ENCODE measurements at regions not wholly inside any gene's neighbourhood (a gene's known extent, or its start where the extent isn't known, plus 50 kb on each side); places are given as distances from the start of the nearest gene placed in this dataset.

DNA sequence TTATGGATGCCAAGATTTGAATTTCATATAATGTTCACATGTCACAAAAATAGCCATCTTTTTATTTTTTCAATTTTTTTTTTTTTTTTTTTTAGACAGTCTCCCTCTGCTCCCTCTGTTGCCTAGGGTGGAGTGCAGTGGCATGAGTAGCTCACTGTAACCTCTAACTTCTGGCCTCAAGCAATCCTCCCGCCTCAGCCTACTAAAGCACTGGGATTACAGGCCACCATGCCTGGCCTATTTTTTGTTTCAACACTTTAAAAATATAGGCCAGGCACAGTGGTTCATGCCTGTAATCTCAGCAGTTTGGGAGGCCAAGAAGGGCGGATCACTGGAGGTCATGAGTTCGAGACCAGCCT lies 246.3 kb downstream of the SKIDA1 start:
- TF ChIP-seq, protein P1, sequence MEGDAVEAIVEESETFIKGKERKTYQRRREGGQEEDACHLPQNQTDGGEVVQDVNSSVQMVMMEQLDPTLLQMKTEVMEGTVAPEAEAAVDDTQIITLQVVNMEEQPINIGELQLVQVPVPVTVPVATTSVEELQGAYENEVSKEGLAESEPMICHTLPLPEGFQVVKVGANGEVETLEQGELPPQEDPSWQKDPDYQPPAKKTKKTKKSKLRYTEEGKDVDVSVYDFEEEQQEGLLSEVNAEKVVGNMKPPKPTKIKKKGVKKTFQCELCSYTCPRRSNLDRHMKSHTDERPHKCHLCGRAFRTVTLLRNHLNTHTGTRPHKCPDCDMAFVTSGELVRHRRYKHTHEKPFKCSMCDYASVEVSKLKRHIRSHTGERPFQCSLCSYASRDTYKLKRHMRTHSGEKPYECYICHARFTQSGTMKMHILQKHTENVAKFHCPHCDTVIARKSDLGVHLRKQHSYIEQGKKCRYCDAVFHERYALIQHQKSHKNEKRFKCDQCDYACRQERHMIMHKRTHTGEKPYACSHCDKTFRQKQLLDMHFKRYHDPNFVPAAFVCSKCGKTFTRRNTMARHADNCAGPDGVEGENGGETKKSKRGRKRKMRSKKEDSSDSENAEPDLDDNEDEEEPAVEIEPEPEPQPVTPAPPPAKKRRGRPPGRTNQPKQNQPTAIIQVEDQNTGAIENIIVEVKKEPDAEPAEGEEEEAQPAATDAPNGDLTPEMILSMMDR (IDR thresholded peaks at IDR 0.05; ENCODE audit: low read depth, low read length) = no peak
- no peak overlapping the region for H3K4me3 ChIP-seq (ENCODE audit: low read depth, low read length)

DNA sequence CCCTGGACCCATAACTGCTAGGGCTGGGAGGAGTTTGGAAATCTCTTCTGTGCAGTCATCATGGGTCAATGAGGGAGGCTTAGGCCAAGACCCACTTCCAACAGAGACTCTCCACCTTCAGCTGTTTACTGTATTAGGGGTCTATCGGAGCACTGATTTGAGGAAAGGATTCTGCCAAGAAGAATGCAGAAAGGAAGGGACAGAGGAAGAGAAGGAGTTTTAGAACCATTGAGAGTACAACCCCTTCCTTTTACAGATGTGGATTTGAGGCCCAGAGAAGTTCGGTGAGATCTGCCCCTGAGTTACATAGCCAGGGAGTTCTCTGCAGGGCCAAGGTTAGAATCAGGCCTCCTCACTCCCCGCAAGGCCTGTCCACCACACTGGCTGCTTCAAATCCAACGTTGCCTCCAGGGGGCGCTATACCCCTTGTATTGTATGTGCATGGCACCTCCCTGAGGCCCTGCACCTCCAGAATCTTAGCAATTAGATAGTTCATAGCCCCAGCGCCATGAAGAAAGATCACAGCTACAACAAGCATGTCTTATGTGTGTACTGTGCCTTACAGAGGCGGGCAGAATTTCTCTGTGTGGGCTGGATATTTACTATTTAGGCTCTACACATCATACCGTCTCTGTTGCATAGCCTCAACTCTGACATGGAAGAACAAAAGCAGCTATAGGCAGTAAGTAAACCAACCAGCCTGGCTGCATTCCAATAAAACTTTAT lies 246.8 kb downstream of the SKIDA1 start:
- no peak overlapping the region for H3K4me3 ChIP-seq (ENCODE audit: low read depth, low read length)
- TF ChIP-seq, protein P1 (IDR thresholded peaks at IDR 0.05; ENCODE audit: low read depth, low read length) = peak; percentile 54

DNA sequence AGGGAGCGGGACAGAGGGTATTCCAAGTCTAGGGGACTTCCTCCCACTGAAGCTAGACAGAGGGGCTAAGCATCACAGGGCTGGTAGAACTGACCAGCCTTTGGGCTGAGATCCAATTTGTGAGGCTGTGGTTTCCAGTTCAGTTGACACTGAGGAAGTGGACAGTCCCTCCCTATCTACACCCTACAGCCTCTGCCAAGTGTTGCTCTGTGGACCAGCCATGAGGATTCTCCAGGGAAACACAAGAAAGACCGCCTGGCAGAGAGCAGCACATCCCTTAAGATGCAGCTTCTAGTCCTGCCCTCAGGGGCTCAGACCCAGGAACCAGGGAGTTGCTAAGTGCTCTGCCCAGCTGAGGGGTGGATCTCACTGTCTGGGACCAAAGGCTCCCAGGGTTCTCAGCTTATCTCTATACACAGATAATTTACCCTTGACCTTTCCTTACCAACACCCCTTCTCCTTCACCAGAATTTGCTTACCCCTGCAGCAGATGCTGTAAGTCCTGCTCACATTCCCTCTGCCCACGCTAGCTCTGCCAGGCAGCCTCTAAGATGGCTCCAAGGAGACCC lies 252.0 kb downstream of the SKIDA1 start:
- TF ChIP-seq, protein P1 (IDR thresholded peaks at IDR 0.05; ENCODE audit: low read depth, low read length) = no peak
- H3K4me3 ChIP-seq (ENCODE audit: low read depth, low read length) = no peak overlapping the region

DNA sequence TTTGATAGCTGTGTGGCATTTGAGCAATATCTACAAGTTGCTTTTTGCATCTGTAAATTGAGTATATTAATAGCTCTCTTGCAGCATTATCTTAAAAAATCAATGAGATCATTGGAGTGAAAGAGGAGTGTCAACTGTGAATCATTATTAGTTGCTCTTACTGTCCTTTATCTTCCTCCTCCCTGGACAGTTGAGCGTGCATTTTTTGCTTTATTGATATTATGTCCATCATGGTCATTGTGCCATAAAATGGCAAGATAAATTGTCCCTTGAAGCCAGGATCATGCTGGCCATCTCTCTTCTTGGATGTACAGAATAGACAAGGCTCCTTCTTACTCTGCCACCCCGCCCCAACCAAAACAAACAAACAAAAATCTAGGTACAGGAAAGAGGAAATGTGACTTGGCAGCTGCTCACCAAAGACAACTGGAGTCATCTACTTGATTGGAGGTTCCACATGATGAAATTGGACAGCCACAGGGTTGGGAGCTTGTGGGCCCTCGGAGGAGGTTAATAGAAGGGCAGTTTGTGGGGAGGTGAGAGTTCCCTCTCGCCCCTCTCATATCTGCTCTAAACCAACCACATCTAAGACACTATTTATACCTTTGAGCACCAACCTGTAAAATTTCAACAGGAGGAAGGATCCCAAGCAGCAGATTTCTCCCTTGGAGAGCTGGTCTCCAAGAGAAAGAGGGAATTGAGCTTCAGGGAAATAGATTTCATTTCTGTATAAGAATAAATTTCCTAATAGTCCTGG lies 252.7 kb downstream of the SKIDA1 start:
- TF ChIP-seq, protein P1 (IDR thresholded peaks at IDR 0.05; ENCODE audit: low read depth, low read length) = no peak
- H3K4me3 ChIP-seq (ENCODE audit: low read depth, low read length) = no peak overlapping the region

DNA sequence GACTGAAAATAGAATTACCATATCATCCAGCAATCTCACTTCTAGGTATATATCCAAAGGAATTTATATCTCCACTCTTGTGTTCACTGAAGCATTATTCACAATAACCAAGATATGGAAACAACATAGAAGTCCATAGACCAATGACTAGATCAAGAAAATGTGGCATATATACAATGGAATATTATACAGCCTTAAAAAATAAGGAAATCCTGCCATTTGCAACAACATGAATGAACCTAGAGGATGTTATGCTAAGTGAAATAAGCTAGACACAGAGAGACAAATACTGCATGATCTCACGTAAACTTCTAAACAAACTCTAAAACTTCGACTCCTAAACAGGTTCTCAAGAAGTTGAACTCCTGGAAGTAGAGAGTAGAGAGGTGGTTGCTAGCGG lies 254.5 kb downstream of the SKIDA1 start:
- TF ChIP-seq, protein P1 (IDR thresholded peaks at IDR 0.05; ENCODE audit: low read depth, low read length) = no peak
- H3K4me3 ChIP-seq (ENCODE audit: low read depth, low read length) = no peak overlapping the region

DNA sequence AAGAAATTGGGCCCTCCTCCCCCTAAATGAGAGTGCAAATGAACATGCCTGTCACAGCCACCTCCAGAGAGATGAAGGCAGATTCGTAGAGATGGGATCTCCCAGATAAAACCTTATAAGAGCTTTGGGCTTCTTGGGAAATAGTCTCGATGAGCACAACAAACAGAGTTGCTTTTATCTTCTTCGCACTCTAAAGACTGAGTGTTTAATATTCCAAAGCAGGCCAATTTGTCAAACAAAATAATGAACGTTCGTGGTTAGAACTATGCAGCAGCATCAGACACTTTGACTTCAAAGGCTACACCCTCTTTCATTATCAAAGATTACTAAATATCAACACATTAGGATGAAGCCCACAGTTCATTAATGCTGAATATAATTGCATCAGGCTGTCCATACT lies 256.2 kb downstream of the SKIDA1 start:
- TF ChIP-seq, protein P1 (IDR thresholded peaks at IDR 0.05; ENCODE audit: low read depth, low read length) = no peak
- H3K4me3 ChIP-seq (ENCODE audit: low read depth, low read length) = no peak overlapping the region

DNA sequence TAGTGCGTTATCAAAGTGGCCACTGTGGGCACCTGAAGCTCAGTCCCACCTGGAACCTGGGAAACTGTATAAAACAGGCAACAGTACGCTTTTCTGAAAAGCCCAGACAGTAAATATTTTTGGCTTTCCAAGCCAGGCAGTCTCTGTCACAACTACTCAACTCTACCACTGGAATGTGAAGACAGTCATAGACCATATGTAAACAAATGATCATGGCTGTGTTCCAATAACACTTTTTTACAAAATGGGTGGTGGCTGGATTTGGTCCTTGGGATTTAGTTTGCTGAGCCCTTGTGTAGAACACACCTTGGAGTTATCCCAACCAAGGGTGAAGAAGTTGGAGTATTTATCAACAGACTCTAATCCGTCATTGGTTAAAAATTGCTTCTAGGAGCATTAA lies 259.9 kb downstream of the SKIDA1 start:
- TF ChIP-seq, protein P1 (IDR thresholded peaks at IDR 0.05; ENCODE audit: low read depth, low read length) = no peak
- no peak overlapping the region for H3K4me3 ChIP-seq (ENCODE audit: low read depth, low read length)

Data from WI38 (cell line).